Heart left ventricle (tissue), 13 donors: ENCODE measurements at regions not wholly inside any gene's neighbourhood (a gene's known extent, or its start where the extent isn't known, plus 50 kb on each side); places are given as distances from the start of the nearest gene placed in this dataset.

Experiments
- POLR2A ChIP-seq, 2 donors: fragments of 450-650 bp; IDR thresholded peaks; one replicate each; pipeline ENCODE4 v1.6.1; 2017; ENCODE audit warnings: antibody characterized with exemption in 2 of 2, mild to moderate bottlenecking in 2 of 2, moderate library complexity in 2 of 2
- TF ChIP-seq, protein P1 (sequence below), 12 donors: fragments of 200-600 bp; sonication (generic) in 4 of 12; IDR thresholded peaks; one replicate each; pipeline versions ENCODE4 v1.5.0 to v1.8.0; 2018 to 2022; ENCODE audit warnings: antibody characterized with exemption in 12 of 12, mild to moderate bottlenecking in 5 of 12
- donor health status: ischemic (EF 13 %, LVEDD 7.1; RV severe dilation, severe dysfunction).
- donor health status: DM: no; HTN: yes; CAD: no.
- donor health status: DM: no; HTN: no; CAD: no.
- donor health status: ischemic (EF 25% LVEDD 6.9; RV normal size, moderate dysfunction).
- donor health status: ischemic (EF 25% LVEDD 5.7; RV mildly dilated, moderate dysfunction).
- donor health status: ischemic (EF 35%, LVEDD 5.7; RV mildly dilated, moderate dysfunction).
- donor health status: nonischemic (EF 11% LVEDD 7.7; RV severe dilation, severe dysfunction).
- donor health status: DM: yes; HTN: yes; CAD: no.
- donor health status: PGD.
- donor health status: ischemic (EF 29% LVEDD 5.4; RV normal size, mild dysfunction).
- donor health status: nonischemic (EF 23%, LVEDD 6.1; RV moderate dilation, normal function).

DNA sequence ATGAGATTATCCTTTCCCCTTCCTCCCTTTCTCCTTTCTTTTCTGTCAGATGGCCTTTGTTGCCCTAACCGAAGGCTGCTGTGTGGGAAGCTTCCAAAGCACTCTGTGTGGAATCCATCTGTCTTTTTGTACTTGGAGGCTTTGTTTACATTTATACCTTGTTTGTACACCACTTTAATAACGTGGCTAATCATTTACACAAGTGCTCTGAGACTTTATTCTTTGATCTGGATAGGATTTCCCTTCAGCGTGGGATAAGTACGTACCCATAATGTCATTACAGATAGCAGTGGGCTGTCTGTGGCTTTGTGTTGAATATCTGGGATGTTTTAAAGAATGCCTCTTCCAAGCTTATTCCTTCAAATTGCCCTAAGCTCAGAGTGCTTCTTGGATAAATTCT is 684.7 kb upstream of the SLITRK5 start:
- TF ChIP-seq POLR2A (IDR thresholded peaks at IDR 0.05), result no peak
- TF ChIP-seq, protein P1, sequence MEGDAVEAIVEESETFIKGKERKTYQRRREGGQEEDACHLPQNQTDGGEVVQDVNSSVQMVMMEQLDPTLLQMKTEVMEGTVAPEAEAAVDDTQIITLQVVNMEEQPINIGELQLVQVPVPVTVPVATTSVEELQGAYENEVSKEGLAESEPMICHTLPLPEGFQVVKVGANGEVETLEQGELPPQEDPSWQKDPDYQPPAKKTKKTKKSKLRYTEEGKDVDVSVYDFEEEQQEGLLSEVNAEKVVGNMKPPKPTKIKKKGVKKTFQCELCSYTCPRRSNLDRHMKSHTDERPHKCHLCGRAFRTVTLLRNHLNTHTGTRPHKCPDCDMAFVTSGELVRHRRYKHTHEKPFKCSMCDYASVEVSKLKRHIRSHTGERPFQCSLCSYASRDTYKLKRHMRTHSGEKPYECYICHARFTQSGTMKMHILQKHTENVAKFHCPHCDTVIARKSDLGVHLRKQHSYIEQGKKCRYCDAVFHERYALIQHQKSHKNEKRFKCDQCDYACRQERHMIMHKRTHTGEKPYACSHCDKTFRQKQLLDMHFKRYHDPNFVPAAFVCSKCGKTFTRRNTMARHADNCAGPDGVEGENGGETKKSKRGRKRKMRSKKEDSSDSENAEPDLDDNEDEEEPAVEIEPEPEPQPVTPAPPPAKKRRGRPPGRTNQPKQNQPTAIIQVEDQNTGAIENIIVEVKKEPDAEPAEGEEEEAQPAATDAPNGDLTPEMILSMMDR (IDR thresholded peaks at IDR 0.05), result no peak
